Calu3 (cell line): ENCODE measurements at regions not wholly inside any gene's neighbourhood (a gene's known extent, or its start where the extent isn't known, plus 50 kb on each side); places are given as distances from the start of the nearest gene placed in this dataset.

Source experiments
- BruUV-seq: library from RNA; stranded (reverse); fragments of 400-500 nt; replicated peaks from 2 replicates; lab custom pipeline; 2021; lab: Mats Ljungman, UMichigan
- CTCF ChIA-PET: fragments of 300-600 bp; sonication (Branson Sonifier 250); formaldehyde crosslinking; loops from one replicate; lab custom pipeline; 2022; ENCODE audit warnings: antibody characterized with exemption; lab: Charles Lee
- DNase-seq: peaks from one replicate; pipeline ENCODE4 v3.0.0; 2022
- H3K27ac Mint-ChIP-seq: one replicate; pipeline ENCODE4 v1.8.0; 2022; ENCODE audit warnings: mixed read lengths; ENCODE audit not compliant: unreplicated experiment
- H3K27me3 Mint-ChIP-seq: one replicate; pipeline ENCODE4 v1.8.0; 2022; ENCODE audit warnings: mixed read lengths; ENCODE audit not compliant: unreplicated experiment
- H3K36me3 Mint-ChIP-seq: one replicate; pipeline ENCODE4 v1.8.0; 2022; ENCODE audit warnings: mild to moderate bottlenecking, moderate library complexity, mixed read lengths; ENCODE audit not compliant: insufficient read depth, unreplicated experiment
- H3K4me1 Mint-ChIP-seq: one replicate; pipeline ENCODE4 v1.8.0; 2022; ENCODE audit warnings: mild to moderate bottlenecking, low read depth, mixed read lengths; ENCODE audit not compliant: unreplicated experiment
- H3K4me3 Mint-ChIP-seq: one replicate; pipeline ENCODE4 v1.8.0; 2022; ENCODE audit warnings: mild to moderate bottlenecking, low read depth, moderate library complexity, mixed read lengths; ENCODE audit not compliant: unreplicated experiment
- H3K9me3 Mint-ChIP-seq: one replicate; pipeline ENCODE4 v1.8.0; 2022; ENCODE audit warnings: low read depth, mixed read lengths; ENCODE audit not compliant: unreplicated experiment
- CTCF ChIP-seq: fragments of 200-600 bp; IDR thresholded peaks from one replicate; pipeline ENCODE4 v1.8.0; 2022; ENCODE audit warnings: antibody characterized with exemption; ENCODE audit not compliant: unreplicated experiment
- intact Hi-C: fragments of 100-400 bp; cut with micrococcal nuclease; formaldehyde crosslinking; loops from one replicate; pipeline ENCODE4 v1.10.0; 2022; ENCODE audit not compliant: unreplicated experiment

- intact Hi-C loops, result loop anchor here (5.0 kb wide), 1 partner anchor 49 kb away; no protein-coding TSS in a partner anchor
- Mint-ChIP-seq H3K4me3 (no peak overlapping the region), H3K9me3 (no peaks in the 10 kb centered on the region), H3K4me1 (peaks cover 12% of the 10 kb centered on the region), H3K27ac (no peak overlapping the region), H3K27me3 (peaks cover 10% of the 10 kb centered on the region), H3K36me3 (no peaks in the 10 kb centered on the region)
- DNase-seq, result no peak
- no peak for TF ChIP-seq CTCF
- no TSS peak for BruUV-seq
- CTCF ChIA-PET, result no interaction called here
Observed at GRCh38 chr11:119531056-119531455, 108.1 kb upstream of the THY1 start.

GRCh38 chr11:119530509-119530908, 107.5 kb upstream of the THY1 start:
- no peak for DNase-seq
- peaks cover 12% of the 10 kb centered on the region for H3K4me1 Mint-ChIP-seq
- no peaks in the 10 kb centered on the region for H3K36me3 Mint-ChIP-seq
- intact Hi-C loops, result loop anchor here (5.0 kb wide), 1 partner anchor 48 kb away; no protein-coding TSS in a partner anchor
- no peak for TF ChIP-seq CTCF
- H3K27me3 Mint-ChIP-seq, result peaks cover 10% of the 10 kb centered on the region
- H3K27ac Mint-ChIP-seq, result no peak overlapping the region
- no peaks in the 10 kb centered on the region for H3K9me3 Mint-ChIP-seq
- CTCF ChIA-PET, result no interaction called here
- H3K4me3 Mint-ChIP-seq, result no peak overlapping the region
- BruUV-seq, result no TSS peak

- Mint-ChIP-seq H3K27ac (no peak overlapping the region), H3K36me3 (no peaks in the 10 kb centered on the region), H3K4me3 (no peak overlapping the region), H3K9me3 (no peaks in the 10 kb centered on the region), H3K27me3 (peaks cover 10% of the 10 kb centered on the region), H3K4me1 (peaks cover 12% of the 10 kb centered on the region)
- no peak for TF ChIP-seq CTCF
- BruUV-seq, result no TSS peak
- CTCF ChIA-PET, result no interaction called here
- DNase-seq, result no peak
- intact Hi-C loops, result loop anchor here (5.0 kb wide), 1 partner anchor 48 kb away; no protein-coding TSS in a partner anchor
Observed at GRCh38 chr11:119529936-119530335, 107.0 kb upstream of the THY1 start.

GRCh38 chr11:119529063-119529845, 106.3 kb upstream of the THY1 start:
- peaks cover 8% of the 10 kb centered on the region for H3K4me1 Mint-ChIP-seq
- H3K27me3 Mint-ChIP-seq, result peaks cover 14% of the 10 kb centered on the region
- H3K9me3 Mint-ChIP-seq, result no peaks in the 10 kb centered on the region
- no peak overlapping the region for H3K27ac Mint-ChIP-seq
- H3K36me3 Mint-ChIP-seq, result no peaks in the 10 kb centered on the region
- H3K4me3 Mint-ChIP-seq, result no peak overlapping the region
- no peak for DNase-seq
- BruUV-seq, result no TSS peak
- CTCF ChIA-PET, result no interaction called here
- no peak for TF ChIP-seq CTCF
- intact Hi-C loops, result no loop called here
